CD14-positive monocyte (primary cell): ENCODE measurements at regions not wholly inside any gene's neighbourhood (a gene's known extent, or its start where the extent isn't known, plus 50 kb on each side); places are given as distances from the start of the nearest gene placed in this dataset.

Experiments
- DNase-seq, 3 donors: peaks; one replicate each; pipeline ENCODE4 v3.0.0-alpha.2; 2011 to 2022
- H2AFZ ChIP-seq: 2 replicates; pipeline ENCODE4 v1.6.0; 2012; ENCODE audit warnings: mild to moderate bottlenecking, low read depth, low read length, inconsistent platforms; ENCODE audit not compliant: insufficient read depth, poor library complexity, severe bottlenecking
- H3K27ac ChIP-seq, 2 donors: 1 replicate in 1 of 2; 2 replicates in 1 of 2; pipeline ENCODE4 v1.5.1; 2012 to 2013; ENCODE audit warnings: low read length in 2 of 2, control low read depth in 1 of 2, inconsistent platforms in 1 of 2, low read depth in 1 of 2, mild to moderate bottlenecking in 1 of 2
- H3K27me3 ChIP-seq, 2 donors: one replicate each; pipeline versions ENCODE4 v1.6.0 to v1.6.1; 2011 to 2013; ENCODE audit warnings: low read length in 2 of 2; ENCODE audit not compliant: control insufficient read depth in 2 of 2, insufficient read depth in 2 of 2
- H3K36me3 ChIP-seq, 2 donors: replicated peaks in 1 of 2; 1 replicate in 1 of 2; 2 replicates in 1 of 2; pipeline versions ENCODE4 v1.5.1 to v1.6.1; 2012 to 2013; ENCODE audit warnings: low read length in 2 of 2, control low read depth in 1 of 2, inconsistent platforms in 1 of 2, mild to moderate bottlenecking in 1 of 2; ENCODE audit not compliant: insufficient read depth in 2 of 2, control insufficient read depth in 1 of 2
- H3K4me1 ChIP-seq, 2 donors: 1 replicate in 1 of 2; 2 replicates in 1 of 2; pipeline versions ENCODE4 v1.5.1 to v1.6.1; 2012 to 2013; ENCODE audit warnings: low read length in 2 of 2, control low read depth in 1 of 2, inconsistent platforms in 1 of 2, mild to moderate bottlenecking in 1 of 2, moderate library complexity in 1 of 2; ENCODE audit not compliant: insufficient read depth in 2 of 2, control insufficient read depth in 1 of 2
- H3K4me2 ChIP-seq: replicated peaks from 2 replicates; pipeline ENCODE3; 2012; ENCODE audit warnings: low read length, moderate library complexity, mild to moderate bottlenecking; ENCODE audit not compliant: poor library complexity, severe bottlenecking; ENCODE audit errors: extremely low read depth
- H3K4me3 ChIP-seq, 3 experiments: fragments of 200-600 bp in 1 of 3; sonication (generic) in 1 of 3; replicated peaks in 1 of 3; 1 replicate in 2 of 3; 2 replicates in 1 of 3; pipeline ENCODE4 v1.5.1; 2011 to 2013; ENCODE audit warnings: low read length in 3 of 3, mild to moderate bottlenecking in 3 of 3, control low read depth in 2 of 3, low read depth in 2 of 3, inconsistent platforms in 1 of 3, moderate library complexity in 1 of 3
- H3K79me2 ChIP-seq: 2 replicates; pipeline ENCODE4 v1.6.0; 2012; ENCODE audit warnings: mild to moderate bottlenecking, control low read depth, inconsistent platforms, low read length, moderate library complexity; ENCODE audit not compliant: insufficient read depth
- H3K9ac ChIP-seq: 2 replicates; pipeline ENCODE4 v1.6.0; 2017; ENCODE audit warnings: low read length, mild to moderate bottlenecking; ENCODE audit not compliant: insufficient read depth, poor library complexity, severe bottlenecking
- H3K9me3 ChIP-seq, 2 donors: replicated peaks in 1 of 2; 1 replicate in 1 of 2; 2 replicates in 1 of 2; pipeline versions ENCODE4 v1.5.1 to v1.6.1; 2012 to 2013; ENCODE audit warnings: low read length in 2 of 2, control low read depth in 1 of 2; ENCODE audit not compliant: control insufficient read depth in 1 of 2, insufficient read depth in 1 of 2
- H4K20me1 ChIP-seq: 2 replicates; pipeline ENCODE4 v1.6.0; 2012; ENCODE audit warnings: mild to moderate bottlenecking, low read length, control low read depth, moderate library complexity; ENCODE audit not compliant: insufficient read depth
- H3K27ac Mint-ChIP-seq, 7 donors: one replicate each; pipeline ENCODE4 v1.8.0; 2020; ENCODE audit warnings: mild to moderate bottlenecking in 7 of 7, mixed read lengths in 7 of 7, moderate library complexity in 6 of 7, inconsistent platforms in 2 of 7
- H3K27me3 Mint-ChIP-seq, 3 donors: one replicate each; pipeline ENCODE4 v1.8.0; 2021 to 2022; ENCODE audit warnings: low read depth in 3 of 3, mild to moderate bottlenecking in 3 of 3, mixed read lengths in 3 of 3, moderate library complexity in 3 of 3, inconsistent platforms in 1 of 3
- H3K36me3 Mint-ChIP-seq, 2 donors: one replicate each; pipeline ENCODE4 v1.8.0; 2020; ENCODE audit warnings: mixed read lengths in 2 of 2, inconsistent platforms in 1 of 2, mild to moderate bottlenecking in 1 of 2
- H3K4me1 Mint-ChIP-seq: one replicate; pipeline ENCODE4 v1.8.0; 2020; ENCODE audit warnings: mild to moderate bottlenecking, mixed read lengths
- H3K4me3 Mint-ChIP-seq, 2 donors: one replicate each; pipeline ENCODE4 v1.8.0; 2020; ENCODE audit warnings: mild to moderate bottlenecking in 2 of 2, mixed read lengths in 2 of 2, moderate library complexity in 1 of 2
- H3K9me3 Mint-ChIP-seq, 7 donors: one replicate each; pipeline ENCODE4 v1.8.0; 2020 to 2022; ENCODE audit warnings: mixed read lengths in 7 of 7, mild to moderate bottlenecking in 6 of 7, moderate library complexity in 6 of 7, inconsistent platforms in 2 of 7
- CTCF ChIP-seq: fragments of 200-600 bp; IDR thresholded peaks from one replicate; pipeline ENCODE4 v1.8.0; 2022; ENCODE audit warnings: antibody characterized with exemption, mild to moderate bottlenecking
- intact Hi-C, 2 donors: fragments of 100-400 bp; cut with micrococcal nuclease; formaldehyde crosslinking; loops; one replicate each; pipeline versions ENCODE4 v1.15.0 to v1.15.1; 2023

- no peaks in the 10 kb centered on the region for H3K4me1 ChIP-seq
- no peak overlapping the region for H3K9ac ChIP-seq
- intact Hi-C loops, result no loop called here
- H3K4me2 ChIP-seq, result no peak overlapping the region
- no peaks in the 10 kb centered on the region for H3K36me3 ChIP-seq
- no peaks in the 10 kb centered on the region for H3K27me3 ChIP-seq
- no peaks in the 10 kb centered on the region for H4K20me1 ChIP-seq
- H3K9me3 Mint-ChIP-seq, result peaks cover 0 to 9% (median 2%) of the 10 kb centered on the region in 7 donors
- no peak overlapping the region for H3K27ac Mint-ChIP-seq
- no peak overlapping the region for H3K4me3 Mint-ChIP-seq
- DNase-seq, result no peak
- no peak for TF ChIP-seq CTCF
- no peaks in the 10 kb centered on the region for H3K36me3 Mint-ChIP-seq
- H3K79me2 ChIP-seq, result no peaks in the 10 kb centered on the region
- peaks cover 0 to 4% (median 0%) of the 10 kb centered on the region in 3 donors for H3K27me3 Mint-ChIP-seq
- H3K9me3 ChIP-seq, result peaks cover 3 to 10% of the 10 kb centered on the region in 2 donors
- H2AFZ ChIP-seq, result no peak overlapping the region
- H3K27ac ChIP-seq, result no peak overlapping the region
- no peaks in the 10 kb centered on the region for H3K4me1 Mint-ChIP-seq
- H3K4me3 ChIP-seq, result no peak overlapping the region
Observed at GRCh38 chr18:69261406-69261805, 139.3 kb upstream of the DOK6 start.

GRCh38 chr18:69265656-69266055 is 135.0 kb upstream of the DOK6 start:
- Histone ChIP-seq H3K4me2 (no peak overlapping the region), H3K36me3 (no peaks in the 10 kb centered on the region), H3K27ac (no peak overlapping the region), H3K79me2 (no peaks in the 10 kb centered on the region), H3K9ac (no peak overlapping the region), H4K20me1 (no peaks in the 10 kb centered on the region), H3K4me1 (no peaks in the 10 kb centered on the region), H3K9me3 (peaks cover 0 to 3% of the 10 kb centered on the region in 2 donors), H3K27me3 (no peaks in the 10 kb centered on the region), H3K4me3 (no peak overlapping the region), H2AFZ (no peak overlapping the region)
- H3K36me3 Mint-ChIP-seq, result no peaks in the 10 kb centered on the region
- intact Hi-C loops, result no loop called here
- TF ChIP-seq CTCF, result no peak
- peaks cover 0 to 4% (median 0%) of the 10 kb centered on the region in 3 donors for H3K27me3 Mint-ChIP-seq
- H3K27ac Mint-ChIP-seq, result no peak overlapping the region
- no peaks in the 10 kb centered on the region for H3K4me1 Mint-ChIP-seq
- H3K4me3 Mint-ChIP-seq, result no peak overlapping the region
- peaks cover 0 to 6% (median 4%) of the 10 kb centered on the region in 7 donors for H3K9me3 Mint-ChIP-seq
- no peak for DNase-seq
